K562 (cell line): ENCODE measurements at regions not wholly inside any gene's neighbourhood (a gene's known extent, or its start where the extent isn't known, plus 50 kb on each side); places are given as distances from the start of the nearest gene placed in this dataset.

Experiments used
- ATAC-seq: fragments of 200-7000 bp; cut with Tn5 transposase; 3 replicates; pipeline ENCODE4 v1.9.1; 2020; ENCODE audit warnings: moderate library complexity
- BruUV-seq: library from RNA; stranded (reverse); fragments of 400-500 nt; replicated peaks from 2 replicates; lab custom pipeline; 2021; lab: Mats Ljungman, UMichigan
- CTCF ChIA-PET: fragments of 300-600 bp; formaldehyde crosslinking; extraction: SDS; loops from one replicate; lab custom pipeline; 2021; ENCODE audit warnings: low intra/inter-chr PET ratio; lab: Yijun Ruan, JAX
- POLR2A ChIA-PET: fragments of 300-600, 350-650 bp; sonication (Branson Sonifier 250); formaldehyde crosslinking; extraction: SDS; loops from one replicate; lab custom pipeline; 2021; ENCODE audit warnings: antibody characterized with exemption, inconsistent platforms; lab: Yijun Ruan, JAX
- DNase-seq, 4 experiments: peaks; one replicate each; pipeline versions ENCODE4 v3.0.0 to v3.0.0-alpha.2; 2011 to 2018; ENCODE audit warnings: low spot score in 3 of 4, mixed read lengths in 3 of 4; ENCODE audit errors: extremely low read depth in 1 of 4
- FAIRE-seq: peaks from 2 replicates; lab custom pipeline; 2011; peaks lifted over from hg19 to GRCh38; lab: Jason Lieb, UNC
- H2AFZ ChIP-seq: 2 replicates; pipeline ENCODE4 v1.6.0; 2011; ENCODE audit warnings: low read depth, low read length, control low read depth, inconsistent platforms
- H3K27ac ChIP-seq: fragments of 200-600 bp; 3 replicates; pipeline ENCODE4 v1.8.0; 2011; ENCODE audit warnings: low read depth, mild to moderate bottlenecking, control low read depth, inconsistent platforms, low read length, moderate library complexity, mixed read lengths; ENCODE audit errors: extremely low read depth
- H3K27me3 ChIP-seq, 2 experiments: fragments of 300-600 bp in 1 of 2; 2 replicates in 1 of 2; 3 replicates in 1 of 2; pipeline versions ENCODE4 v1.6.0 to v1.8.0; 2011; ENCODE audit warnings: inconsistent platforms in 2 of 2, low read length in 2 of 2, mild to moderate bottlenecking in 1 of 2, mixed read lengths in 1 of 2, moderate library complexity in 1 of 2; ENCODE audit not compliant: control insufficient read depth in 2 of 2, insufficient read depth in 2 of 2
- H3K36me3 ChIP-seq: fragments of 300-600 bp; 3 replicates; pipeline ENCODE4 v1.8.0; 2011; ENCODE audit warnings: mild to moderate bottlenecking, low read length, inconsistent platforms; ENCODE audit not compliant: control insufficient read depth, insufficient read depth
- H3K4me1 ChIP-seq, 2 experiments: fragments of 200-600 bp in 1 of 2; replicated peaks in 1 of 2; 2 replicates in 1 of 2; 3 replicates in 1 of 2; pipeline versions ENCODE4 v1.5.1 to v1.8.0; 2011; ENCODE audit warnings: inconsistent platforms in 2 of 2, low read length in 2 of 2, mild to moderate bottlenecking in 1 of 2, mixed read lengths in 1 of 2, moderate library complexity in 1 of 2; ENCODE audit not compliant: control insufficient read depth in 2 of 2, insufficient read depth in 2 of 2
- H3K4me2 ChIP-seq: 2 replicates; pipeline ENCODE4 v1.6.1; 2011; ENCODE audit warnings: low read length, control low read depth, inconsistent platforms, mixed read lengths; ENCODE audit not compliant: insufficient read depth
- H3K4me3 ChIP-seq: fragments of 200-600 bp; sonication (generic), shearing (Covaris generic); 2 replicates; pipeline ENCODE4 v1.5.1; 2016; ENCODE audit warnings: control low read depth, inconsistent platforms
- H3K79me2 ChIP-seq: fragments of 200-600 bp; 3 replicates; pipeline ENCODE4 v1.8.0; 2011; ENCODE audit warnings: low read length, inconsistent platforms; ENCODE audit not compliant: control insufficient read depth, insufficient read depth
- H3K9ac ChIP-seq, 2 experiments: 2 replicates each; pipeline versions ENCODE4 v1.6.0 to v1.6.1; 2011; ENCODE audit warnings: low read depth in 2 of 2, low read length in 2 of 2, control low read depth in 1 of 2, inconsistent platforms in 1 of 2, mild to moderate bottlenecking in 1 of 2, mixed read lengths in 1 of 2; ENCODE audit not compliant: insufficient read depth in 1 of 2
- H3K9me1 ChIP-seq: one replicate; pipeline ENCODE4 v1.6.0; 2011; ENCODE audit warnings: inconsistent platforms, mild to moderate bottlenecking, low read length, moderate library complexity; ENCODE audit not compliant: control insufficient read depth, insufficient read depth
- H3K9me3 ChIP-seq: replicated peaks from 2 replicates; pipeline ENCODE4 v1.5.1; 2011; ENCODE audit warnings: low read depth, low read length, inconsistent platforms; ENCODE audit not compliant: control insufficient read depth, insufficient read depth
- H4K20me1 ChIP-seq: replicated peaks from 2 replicates; pipeline ENCODE4 v1.6.1; 2011; ENCODE audit warnings: low read length, inconsistent platforms, mixed read lengths; ENCODE audit not compliant: control insufficient read depth, insufficient read depth
- ARID2 ChIP-seq: fragments of 450-650 bp; IDR thresholded peaks from 2 replicates; pipeline ENCODE4 v1.6.1; 2017; ENCODE audit warnings: antibody characterized with exemption, mild to moderate bottlenecking
- BRF1 ChIP-seq: IDR thresholded peaks from 3 replicates; pipeline ENCODE4 v1.6.1; 2011; ENCODE audit warnings: borderline replicate concordance, mild to moderate bottlenecking; ENCODE audit not compliant: insufficient read length; ENCODE audit errors: extremely low read depth
- CREB1 ChIP-seq, 2 experiments: sonication (generic) in 1 of 2; formaldehyde crosslinking in 1 of 2; IDR thresholded peaks; 2 replicates each; pipeline versions ENCODE4 v1.6.1 to v1.8.0; 2012 to 2022; ENCODE audit warnings: inconsistent platforms in 1 of 2, mild to moderate bottlenecking in 1 of 2, missing genetic modification reagents in 1 of 2, moderate library complexity in 1 of 2
- CREM ChIP-seq: IDR thresholded peaks from 2 replicates; pipeline ENCODE4 v1.6.1; 2014; ENCODE audit warnings: antibody characterized with exemption, low read depth
- EGR1 ChIP-seq: fragments of 450-650 bp; conservative IDR thresholded peaks from 2 replicates; pipeline ENCODE4 v1.6.1; 2017; ENCODE audit warnings: mild to moderate bottlenecking
- HNRNPUL1 ChIP-seq: fragments of 200-400 bp; formaldehyde crosslinking; IDR thresholded peaks from 2 replicates; pipeline ENCODE4 v1.6.1; 2017; ENCODE audit warnings: low read length
- KLF10 ChIP-seq: fragments of 250-450 bp; sonication (Bioruptor Pico); IDR thresholded peaks from 2 replicates; pipeline ENCODE4 v1.6.1; 2021; ENCODE audit warnings: matching md5 sums
- SAP30 ChIP-seq: fragments of 200-600 bp; sonication (generic); IDR thresholded peaks from 2 replicates; pipeline ENCODE4 v1.6.1; 2012; ENCODE audit warnings: borderline replicate concordance, low read depth, mild to moderate bottlenecking, moderate library complexity, low read length, control low read depth, inconsistent platforms; ENCODE audit not compliant: insufficient read depth, poor library complexity, severe bottlenecking
- TAL1 ChIP-seq: fragments of 450-650 bp; IDR thresholded peaks from 2 replicates; pipeline ENCODE4 v1.6.1; 2016; ENCODE audit warnings: mild to moderate bottlenecking
- VEZF1 ChIP-seq: fragments of 200-800 bp; sonication (Bioruptor generic); IDR thresholded peaks from 2 replicates; pipeline ENCODE4 v1.6.1; 2017; ENCODE audit warnings: missing genetic modification characterization, missing compliant biosample characterization
- XRCC3 ChIP-seq: fragments of 450-650 bp; IDR thresholded peaks from 2 replicates; pipeline ENCODE4 v1.6.1; 2017; ENCODE audit warnings: mild to moderate bottlenecking, moderate library complexity
- ZNF165 ChIP-seq: fragments of 250-450 bp; sonication (Bioruptor Pico); IDR thresholded peaks from 2 replicates; pipeline ENCODE4 v1.4.0; 2020; ENCODE audit warnings: borderline replicate concordance
- ZNF740 ChIP-seq, 3 experiments: fragments of 200-800 bp in 1 of 3; sonication (Bioruptor generic) in 1 of 3; sonication (generic) in 1 of 3; formaldehyde crosslinking in 1 of 3; IDR thresholded peaks; 2 replicates each; pipeline versions ENCODE4 v1.6.1 to v1.8.0; 2016 to 2022; ENCODE audit warnings: mild to moderate bottlenecking in 2 of 3, missing compliant biosample characterization in 2 of 3, missing genetic modification characterization in 2 of 3, missing genetic modification reagents in 1 of 3
- WGBS: fragments of 100-300 bp; shearing (Covaris generic); methylation state at CpG from one replicate; pipeline ENCODE4 v1.1.6; 2016; ENCODE audit warnings: low coverage, mixed read lengths; ENCODE audit not compliant: insufficient coverage; ENCODE audit errors: missing lambda C conversion rate; 5-methylcytosine and 5-hydroxymethylcytosine counted together
- in situ Hi-C: fragments of 300-500 bp; cut with MboI; formaldehyde crosslinking; loops from 4 replicates; pipeline ENCODE4 v1.15.0; 2018; ENCODE audit warnings: inconsistent platforms, mixed read lengths
- intact Hi-C: fragments of 100-400 bp; cut with micrococcal nuclease; formaldehyde crosslinking; loops from 2 replicates; pipeline ENCODE4 v1.14.2; 2022
- TF ChIP-seq, protein P1 (sequence below): fragments of 450-650 bp; IDR thresholded peaks from 2 replicates; pipeline ENCODE4 v1.6.1; 2016; ENCODE audit warnings: missing biosample characterization, missing genetic modification characterization

GRCh38 chr1:229204921-229205777 lies 65.8 kb upstream of the RAB4A start:
- H3K4me3 ChIP-seq, result no peak overlapping the region
- ChIA-PET POLR2A (interaction anchor here (0.6 kb wide), 2 partner anchors 22 to 264 kb away, joined by 3 read pairs; no protein-coding TSS in a partner anchor), CTCF (no interaction called here)
- H3K36me3 ChIP-seq, result no peaks in the 10 kb centered on the region
- H4K20me1 ChIP-seq, result no peaks in the 10 kb centered on the region
- no peak for FAIRE-seq
- peak; percentile 43; the same call in 2 of the 3 replicates for ATAC-seq
- intact Hi-C loops, result no loop called here
- DNase-seq, result peak in 1 of 4 experiments; percentile 30
- H3K9me3 ChIP-seq, result no peaks in the 10 kb centered on the region
- peak overlapping the region in 1 of 2 experiments; percentile 18; a peak in 1 of 4 replicates for H3K9ac ChIP-seq
- BruUV-seq, result no TSS peak
- H2AFZ ChIP-seq, result peak overlapping the region; percentile 67
- 13% methylated on average over 17 of the region's 17 CpGs for WGBS
- peak overlapping the region; percentile 19; the same call in 1 of the 2 replicates for H3K4me2 ChIP-seq
- H3K27me3 ChIP-seq, result peaks cover 0 to 35% of the 10 kb centered on the region in 2 experiments; a peak in 4 of 5 replicates
- in situ Hi-C loops, result no loop called here
- no peaks in the 10 kb centered on the region for H3K79me2 ChIP-seq
- H3K27ac ChIP-seq, result no peak overlapping the region
- H3K4me1 ChIP-seq, result peaks cover 1 to 7% of the 10 kb centered on the region in 2 experiments; a peak in 4 of 5 replicates
- no peaks in the 10 kb centered on the region for H3K9me1 ChIP-seq
- TF ChIP-seq HNRNPUL1 (no peak), CREB1 (IDR thresholded peaks at IDR 0.05) (no peak), CREB1 (CRISPR knock-in tag; IDR thresholded peaks at IDR 0.05) (no peak), CREM (peak; percentile 46; the same call in 1 of the 2 replicates), ZNF165 (CRISPR knock-in tag) (no peak), SAP30 (no peak), TAL1 (no peak), EGR1 (peak; percentile 91), ARID2 (no peak), BRF1 (no peak), ZNF740 (CRISPR knock-in tag; IDR thresholded peaks at IDR 0.05) (no peak), ZNF740 (tag; IDR thresholded peaks at IDR 0.05) (peak in 1 of 2 experiments; percentile 67; a peak in 1 of 4 replicates), KLF10 (CRISPR knock-in tag) (no peak), VEZF1 (CRISPR knock-in tag) (peak; percentile 68; the same call in 1 of the 2 replicates), XRCC3 (no peak)
- TF ChIP-seq, protein P1, sequence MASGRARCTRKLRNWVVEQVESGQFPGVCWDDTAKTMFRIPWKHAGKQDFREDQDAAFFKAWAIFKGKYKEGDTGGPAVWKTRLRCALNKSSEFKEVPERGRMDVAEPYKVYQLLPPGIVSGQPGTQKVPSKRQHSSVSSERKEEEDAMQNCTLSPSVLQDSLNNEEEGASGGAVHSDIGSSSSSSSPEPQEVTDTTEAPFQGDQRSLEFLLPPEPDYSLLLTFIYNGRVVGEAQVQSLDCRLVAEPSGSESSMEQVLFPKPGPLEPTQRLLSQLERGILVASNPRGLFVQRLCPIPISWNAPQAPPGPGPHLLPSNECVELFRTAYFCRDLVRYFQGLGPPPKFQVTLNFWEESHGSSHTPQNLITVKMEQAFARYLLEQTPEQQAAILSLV (tag), result no peak
